Stimulated activated CD4-positive, alpha-beta T cell treated with anti-CD3 and anti-CD28 coated beads, TNF-alpha, amount 100 ng/mL, for 1 hour (primary cell): ENCODE measurements at regions not wholly inside any gene's neighbourhood (a gene's known extent, or its start where the extent isn't known, plus 50 kb on each side); places are given as distances from the start of the nearest gene placed in this dataset.

Experiments used
- DNase-seq, 3 donors: peaks; one replicate each; pipeline ENCODE4 v3.0.0-alpha.2; 2020; ENCODE audit warnings: low read depth in 3 of 3, low spot score in 1 of 3

- no peak for DNase-seq
Observed at GRCh38 chr12:125193376-125194152, 128.3 kb downstream of the AACS start.

GRCh38 chr12:125194163-125194773, 129.0 kb downstream of the AACS start:
- no peak for DNase-seq

DNA sequence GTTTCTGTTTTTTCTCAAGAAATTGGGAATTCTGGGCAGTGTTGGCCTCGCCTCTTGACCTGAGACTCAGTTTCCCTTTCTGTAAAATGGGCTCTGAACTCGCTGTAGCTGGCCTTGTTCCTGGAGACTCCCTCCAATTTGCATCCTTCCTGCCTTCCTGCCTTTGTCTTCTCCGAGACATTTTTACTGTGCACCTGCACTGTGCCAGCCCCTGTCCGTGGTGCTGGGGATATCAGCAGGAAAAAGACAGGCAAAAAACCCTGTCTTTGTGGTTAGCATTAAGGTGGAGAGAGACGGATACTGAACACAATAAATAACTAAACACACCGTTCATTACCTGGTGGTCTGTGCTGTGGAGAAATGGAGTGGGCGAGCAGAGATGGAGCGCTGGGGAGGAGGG, 129.8 kb downstream of the AACS start:
- DNase-seq, result no peak

DNA sequence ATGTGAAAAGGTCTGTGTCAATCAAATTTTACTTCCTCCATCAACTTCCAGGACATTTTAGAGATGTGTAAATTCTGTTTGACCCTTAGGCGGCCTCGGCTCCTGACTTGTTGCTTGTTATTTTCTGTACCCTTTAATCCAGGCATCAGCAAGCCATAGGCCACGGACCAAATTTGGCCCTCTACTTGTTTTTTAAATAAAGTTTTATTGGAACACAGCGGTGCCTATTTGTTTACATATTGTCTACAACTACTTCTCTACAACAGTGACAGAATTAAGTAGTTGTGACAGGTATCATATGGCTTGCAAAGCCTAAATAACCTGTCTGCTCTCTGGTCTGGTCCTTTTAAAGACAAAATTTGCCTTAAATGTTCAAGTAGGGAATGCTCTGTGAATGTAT, 132.1 kb downstream of the AACS start:
- no peak for DNase-seq

DNA sequence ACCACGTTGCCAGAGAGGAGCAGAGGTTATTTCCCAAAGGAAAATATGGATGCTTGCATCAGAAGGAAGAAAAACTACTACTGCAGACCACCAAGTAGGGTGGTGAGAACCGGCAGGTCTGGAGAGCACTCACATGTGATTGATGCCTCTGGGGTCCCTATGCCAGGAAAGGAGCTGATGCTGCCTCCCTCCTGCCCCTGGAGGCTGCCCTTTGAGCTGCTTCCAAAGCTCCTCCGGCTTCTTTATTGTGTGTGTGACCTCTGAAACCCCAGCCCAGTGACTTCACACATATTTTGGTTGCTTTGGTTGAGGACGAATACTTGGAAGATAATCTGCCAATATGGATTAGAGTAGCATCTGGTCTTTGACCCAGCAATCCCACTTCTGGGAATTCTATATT, 133.4 kb downstream of the AACS start:
- DNase-seq, result no peak

DNA sequence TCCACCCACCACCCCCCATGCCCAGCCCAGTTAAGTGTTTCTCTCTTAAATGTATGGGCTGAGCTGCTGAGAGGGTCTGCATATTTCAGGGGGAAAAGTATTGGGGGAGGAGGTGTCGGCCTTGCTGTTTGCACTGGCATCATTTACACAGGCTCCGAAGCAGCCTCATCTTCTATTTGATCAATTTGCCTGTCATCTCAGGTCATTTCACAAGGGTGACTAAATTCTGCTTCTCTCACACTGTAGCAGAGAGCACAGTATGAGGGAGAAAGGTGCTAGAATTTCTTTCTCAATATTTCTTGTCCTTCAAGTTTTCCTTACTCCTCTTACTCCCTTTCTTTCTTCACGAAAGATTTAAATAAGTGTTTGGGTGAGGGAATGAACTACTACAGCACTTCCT, 135.9 kb downstream of the AACS start:
- no peak for DNase-seq

DNA sequence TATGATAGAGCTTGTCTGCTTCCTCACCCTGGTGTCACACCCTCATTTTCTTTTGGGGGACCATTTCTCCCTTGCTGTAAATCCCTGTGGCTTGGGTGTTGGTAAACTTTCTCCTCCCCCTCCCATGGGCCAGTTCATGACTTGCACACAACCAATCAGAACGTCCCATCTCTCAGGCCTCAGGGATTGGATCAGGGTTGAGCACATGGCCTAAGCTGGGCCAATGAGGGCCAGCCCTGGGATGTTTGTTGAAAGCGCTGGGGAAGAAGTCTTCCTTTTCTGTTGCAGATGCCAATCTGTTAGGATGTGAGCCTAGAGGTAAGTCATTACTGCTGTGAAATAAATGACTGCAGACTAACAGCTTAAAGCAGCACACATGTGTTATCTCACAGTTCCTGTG, 136.7 kb downstream of the AACS start:
- no peak for DNase-seq

- no peak for DNase-seq
Observed at GRCh38 chr12:125202421-125202820, 137.2 kb downstream of the AACS start.

DNA sequence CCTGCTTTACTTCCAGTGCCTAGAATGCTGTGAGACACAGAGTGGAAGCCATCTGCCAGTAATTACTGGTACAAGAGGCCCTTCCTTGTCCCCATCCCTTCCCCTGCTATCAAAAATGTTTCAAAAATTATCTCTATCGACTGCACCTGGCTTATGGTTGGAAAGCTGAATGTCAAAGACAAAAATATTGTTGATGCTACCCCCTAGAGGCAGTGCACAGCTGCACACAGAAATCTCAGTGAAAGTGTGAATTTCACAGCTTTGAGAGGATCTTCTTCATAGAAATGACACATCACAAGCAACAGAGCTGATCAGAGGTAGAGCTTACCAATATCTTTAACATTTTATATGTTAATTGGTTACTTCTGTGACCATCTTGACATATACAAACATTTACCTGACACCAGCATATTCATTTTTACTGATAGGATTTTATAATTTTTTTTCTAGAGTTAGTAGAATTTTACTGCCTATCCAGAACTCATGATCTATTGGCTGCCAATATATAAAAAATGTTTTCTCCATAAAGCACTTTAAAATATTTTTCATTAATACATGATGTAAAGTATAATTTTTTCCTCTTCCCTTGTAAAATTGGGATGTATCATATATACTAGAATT, 138.0 kb downstream of the AACS start:
- DNase-seq, result no peak

DNA sequence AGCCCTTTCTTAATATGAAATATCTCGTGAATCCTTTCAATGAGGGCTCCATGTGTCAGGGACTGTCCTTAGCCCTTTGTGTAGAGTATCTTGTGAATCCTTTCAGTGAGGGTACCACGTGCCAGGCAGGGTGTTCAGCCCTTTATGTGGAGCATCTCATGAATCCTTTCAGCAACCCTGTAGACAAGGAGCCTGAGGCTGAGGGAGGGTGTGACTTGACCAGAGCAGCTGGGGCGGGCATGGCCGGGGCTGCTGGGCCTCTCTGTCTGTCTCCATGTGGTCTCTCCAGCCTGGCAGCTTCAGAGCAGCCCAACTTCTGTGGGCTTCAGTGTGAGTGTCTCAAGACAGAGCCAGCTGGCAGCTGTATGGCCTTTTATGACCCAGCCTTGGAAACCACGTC, 140.2 kb downstream of the AACS start:
- no peak for DNase-seq

DNA sequence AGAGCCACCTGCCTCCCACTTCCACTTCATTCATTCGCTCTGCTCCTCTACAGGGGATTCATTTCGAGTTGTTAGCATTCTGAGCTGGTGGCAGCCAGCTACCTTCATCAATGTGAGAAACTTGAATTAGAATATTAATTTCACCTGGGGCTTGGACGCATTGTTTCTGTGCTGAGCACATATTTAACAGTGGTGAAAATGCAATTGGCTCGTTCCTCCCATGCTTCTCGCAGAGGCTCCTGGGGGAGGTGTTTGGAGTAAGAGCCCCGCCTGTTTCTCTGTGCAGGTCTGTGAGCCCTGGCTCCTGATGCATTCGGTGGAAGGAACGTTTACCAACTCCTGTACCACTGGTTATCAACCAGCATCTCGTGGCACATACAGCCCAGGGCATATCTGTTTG, 141.5 kb downstream of the AACS start:
- DNase-seq, result no peak

GRCh38 chr12:125208334-125208733, 143.1 kb downstream of the AACS start:
- no peak for DNase-seq

GRCh38 chr12:125208942-125209341, 143.7 kb downstream of the AACS start:
- no peak for DNase-seq

GRCh38 chr12:125210104-125210755, 145.0 kb downstream of the AACS start:
- no peak for DNase-seq

GRCh38 chr12:125211464-125211863, 146.2 kb downstream of the AACS start:
- no peak for DNase-seq

DNA sequence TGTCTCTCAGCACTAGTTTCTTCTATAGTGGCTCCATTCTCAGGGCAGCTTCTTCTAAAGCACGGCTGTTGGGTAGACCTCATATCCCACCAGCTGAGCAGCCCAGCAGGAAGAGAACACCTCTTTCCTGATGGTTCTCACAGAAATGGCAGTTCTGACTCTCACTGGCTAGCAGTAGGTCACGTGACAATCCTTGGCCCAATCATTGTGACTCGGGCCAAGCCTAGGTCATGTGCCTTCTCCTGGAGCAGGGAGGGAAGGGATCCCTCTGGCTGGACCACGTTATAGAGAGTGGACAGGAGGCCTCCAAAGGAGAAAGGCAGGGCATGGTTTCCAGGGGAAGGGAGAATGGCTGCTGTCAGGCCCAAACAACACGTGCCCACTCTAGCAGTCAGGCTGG, 149.1 kb downstream of the AACS start:
- DNase-seq, result no peak

GRCh38 chr12:125216756-125217155, 151.5 kb downstream of the AACS start:
- DNase-seq, result no peak

GRCh38 chr12:125217308-125217707, 152.1 kb downstream of the AACS start:
- no peak for DNase-seq

DNA sequence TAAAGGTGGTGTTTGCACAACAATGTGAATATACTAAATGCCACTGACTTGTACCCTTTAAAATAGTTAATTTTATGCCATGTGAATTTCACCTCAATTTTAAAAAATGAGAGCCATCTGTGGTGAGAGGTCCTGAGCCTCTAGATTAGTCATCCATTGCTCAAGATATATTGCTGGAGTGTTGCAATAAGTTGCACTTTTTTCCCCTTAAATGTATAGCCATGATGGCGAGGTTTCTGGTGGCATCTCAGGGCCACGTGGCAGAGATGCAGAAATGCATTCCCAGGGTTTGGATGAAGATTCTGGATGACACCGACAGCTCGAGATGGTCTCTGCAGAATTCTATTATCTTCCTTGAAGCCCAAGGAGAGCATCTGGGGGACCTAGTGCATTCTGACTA, 153.7 kb downstream of the AACS start:
- no peak for DNase-seq

DNA sequence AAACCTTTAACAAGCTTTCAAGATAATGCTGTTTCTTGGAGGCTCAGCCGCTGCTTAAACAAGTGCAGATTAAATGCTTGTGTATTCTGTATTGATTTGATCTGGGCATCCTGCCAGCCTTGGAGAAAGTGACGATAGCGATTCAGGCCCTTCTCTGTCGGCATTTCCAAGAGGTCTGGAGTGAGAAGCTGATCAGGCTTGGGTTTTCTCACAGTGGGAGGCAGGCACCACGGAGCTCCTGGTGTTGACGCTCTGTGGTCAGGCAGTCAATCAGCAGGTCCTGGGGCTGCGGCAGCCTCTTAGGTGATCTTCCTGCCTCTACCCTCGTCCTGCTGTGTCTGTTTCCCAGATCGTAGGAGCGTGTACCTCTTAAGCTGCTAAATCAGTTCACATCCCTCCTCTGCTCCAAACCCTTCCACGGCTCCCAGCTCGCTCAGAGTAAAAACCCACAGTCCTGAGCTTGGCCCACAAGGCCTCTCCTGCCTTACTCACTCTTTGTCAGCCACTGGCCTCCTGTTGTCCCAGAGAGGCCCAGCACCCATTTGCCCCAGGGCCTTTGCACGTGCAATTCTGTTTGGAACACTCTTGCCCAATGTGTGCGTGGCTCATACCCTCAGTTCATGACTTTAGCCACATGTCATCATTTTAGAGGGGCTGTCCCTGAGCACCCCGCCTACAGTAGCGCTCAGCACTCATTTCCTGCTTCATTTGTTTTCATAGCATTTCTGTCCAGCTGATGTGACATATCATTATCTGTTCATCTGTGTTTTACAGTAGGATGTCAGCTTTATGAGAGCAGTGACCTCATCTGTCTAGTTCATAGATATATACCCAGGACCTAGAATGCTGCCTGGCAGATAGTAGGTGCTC, 155.4 kb downstream of the AACS start:
- no peak for DNase-seq

GRCh38 chr12:125221602-125222001, 156.4 kb downstream of the AACS start:
- DNase-seq, result no peak
